Vagina (tissue), 2 donors: ENCODE measurements at regions not wholly inside any gene's neighbourhood (a gene's known extent, or its start where the extent isn't known, plus 50 kb on each side); places are given as distances from the start of the nearest gene placed in this dataset.

Source experiments
- CTCF ChIP-seq, 3 experiments: fragments of 450-650 bp in 2 of 3; fragments of 200-600 bp in 1 of 3; sonication (generic) in 1 of 3; IDR thresholded peaks; one replicate each; pipeline ENCODE4 v1.5.1; 2017 to 2019; ENCODE audit warnings: antibody characterized with exemption in 3 of 3, mild to moderate bottlenecking in 2 of 3, moderate library complexity in 2 of 3
- POLR2AphosphoS5 ChIP-seq, 2 donors: sonication (generic); formaldehyde crosslinking; IDR thresholded peaks; one replicate each; pipeline ENCODE4 v1.9.0; 2017; ENCODE audit warnings: antibody characterized with exemption in 2 of 2, mild to moderate bottlenecking in 2 of 2, low read depth in 1 of 2; ENCODE audit not compliant: insufficient read depth in 1 of 2

- no peak for TF ChIP-seq CTCF (IDR thresholded peaks at IDR 0.05)
- TF ChIP-seq POLR2AphosphoS5 (IDR thresholded peaks at IDR 0.05; ENCODE audit: insufficient read depth in 1 of 2, low read depth in 1 of 2) = no peak
Observed at GRCh38 chr21:35484851-35485250, 435.7 kb upstream of the RUNX1 start.
